IPS-NIHi11 (cell line): ENCODE measurements at regions not wholly inside any gene's neighbourhood (a gene's known extent, or its start where the extent isn't known, plus 50 kb on each side); places are given as distances from the start of the nearest gene placed in this dataset.

Source experiments
- DNase-seq: peaks from one replicate; pipeline ENCODE4 v3.0.0; 2012; ENCODE audit warnings: mixed read lengths, low spot score

- DNase-seq = no peak
Observed at GRCh38 chr6:160899671-160900430, 91.7 kb upstream of the MAP3K4 start.

GRCh38 chr6:160911949-160912348 lies 79.6 kb upstream of the MAP3K4 start:
- no peak for DNase-seq

DNA sequence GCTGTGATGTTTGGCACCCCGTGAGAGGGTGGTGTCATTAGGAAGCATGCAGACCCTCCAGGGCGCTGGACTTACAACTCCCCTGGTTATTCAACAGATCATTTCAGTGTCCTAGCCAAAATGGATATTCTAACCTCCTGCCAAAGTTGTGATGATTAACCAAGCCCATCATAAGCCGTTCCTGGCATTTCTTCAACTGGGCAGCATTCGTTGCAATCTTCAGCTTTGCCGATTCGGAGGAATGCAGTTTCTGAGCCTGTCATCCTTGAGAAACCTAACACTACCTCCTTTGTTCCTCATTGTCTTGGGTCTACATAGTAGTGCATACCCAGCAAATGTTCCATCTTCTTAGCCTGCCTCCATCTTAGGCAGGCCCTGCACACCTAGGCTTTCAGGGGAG lies 79.2 kb upstream of the MAP3K4 start:
- DNase-seq = no peak

GRCh38 chr6:160917572-160917971 lies 74.0 kb upstream of the MAP3K4 start:
- DNase-seq = no peak

GRCh38 chr6:160919723-160920440 lies 71.7 kb upstream of the MAP3K4 start:
- no peak for DNase-seq

DNA sequence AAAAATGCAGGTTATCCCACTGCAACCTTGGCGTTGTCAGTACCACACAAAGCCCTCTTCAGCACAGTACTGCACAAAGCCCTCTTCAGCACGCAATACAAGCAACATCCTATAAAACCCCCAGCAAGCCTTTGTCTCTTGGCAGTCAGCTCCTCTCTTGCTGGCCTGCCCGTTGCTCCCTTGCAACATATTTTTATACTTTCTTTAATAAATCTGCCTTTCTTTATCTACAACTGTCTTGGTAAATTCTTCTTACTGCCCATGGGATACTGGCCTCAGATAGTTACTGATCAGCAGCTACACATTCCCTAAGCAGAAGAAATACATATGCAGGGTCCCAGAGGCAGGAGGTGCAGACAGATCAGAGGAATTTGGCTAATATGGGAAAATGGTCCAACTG lies 70.5 kb upstream of the MAP3K4 start:
- DNase-seq = no peak

DNA sequence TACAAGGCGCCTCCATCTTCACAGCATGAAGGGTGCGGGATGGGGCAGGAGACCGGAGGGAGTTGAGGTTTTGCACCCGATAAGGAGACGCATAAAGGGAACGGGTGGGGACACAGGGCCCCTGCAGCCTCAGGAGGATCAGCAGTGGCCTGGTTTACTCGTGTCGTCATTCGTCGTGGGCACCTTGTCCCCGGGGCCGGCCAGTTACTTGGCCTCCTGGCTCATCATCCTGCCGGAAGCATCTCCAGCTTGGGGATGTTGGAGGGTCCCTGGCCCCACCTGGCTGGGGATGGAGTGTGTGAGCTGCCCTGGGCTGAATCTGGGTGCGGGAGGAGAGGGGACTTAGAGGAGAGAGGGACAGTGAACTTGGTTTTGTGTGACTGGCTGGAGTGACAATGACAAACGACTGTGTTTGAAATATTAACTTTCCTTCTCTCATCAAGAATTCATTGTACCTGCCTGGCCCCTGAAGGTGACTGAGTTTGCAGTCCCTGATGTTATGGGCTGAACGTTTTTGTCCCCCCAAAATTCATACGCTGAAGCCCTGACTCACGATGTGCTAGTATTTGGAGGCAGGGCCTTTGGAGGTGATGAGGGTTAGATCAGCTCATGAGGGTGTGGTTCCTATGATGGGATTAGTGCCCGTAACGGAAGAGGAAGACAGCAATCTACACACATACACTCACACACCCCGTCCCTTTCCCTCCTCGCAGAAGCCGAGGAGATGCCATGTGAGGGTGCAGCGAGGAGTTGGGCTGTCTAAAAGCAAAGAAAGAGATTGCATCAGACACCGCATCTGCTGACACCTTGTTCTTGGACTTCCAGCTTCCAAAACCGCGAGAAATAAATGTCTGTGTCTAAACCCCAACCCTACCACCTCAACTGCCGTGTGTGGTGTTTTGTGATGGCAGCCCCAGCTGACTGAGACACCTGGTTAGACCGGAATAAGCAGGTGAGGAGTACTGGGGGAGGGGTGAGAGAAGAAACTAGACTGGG lies 65.0 kb upstream of the MAP3K4 start:
- DNase-seq = no peak

DNA sequence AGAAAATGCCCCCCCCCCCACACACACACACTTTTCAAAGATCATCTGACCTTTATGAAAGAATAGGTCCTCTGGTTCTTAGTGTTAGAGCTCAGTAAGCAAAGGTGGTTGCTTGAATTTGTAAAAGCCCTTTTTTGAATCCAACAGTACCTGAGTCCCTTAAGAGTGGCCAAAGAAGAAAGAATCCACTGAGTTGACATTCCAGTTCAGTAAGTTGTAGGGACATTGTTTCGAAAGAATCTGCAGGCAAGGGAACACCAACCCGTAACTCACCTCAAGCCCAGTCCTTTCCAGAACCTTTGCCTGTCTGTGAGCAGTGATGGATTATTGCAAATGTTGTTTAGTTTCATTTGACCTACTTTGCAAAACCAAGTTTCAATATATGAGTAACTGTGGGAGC lies 64.2 kb upstream of the MAP3K4 start:
- no peak for DNase-seq

DNA sequence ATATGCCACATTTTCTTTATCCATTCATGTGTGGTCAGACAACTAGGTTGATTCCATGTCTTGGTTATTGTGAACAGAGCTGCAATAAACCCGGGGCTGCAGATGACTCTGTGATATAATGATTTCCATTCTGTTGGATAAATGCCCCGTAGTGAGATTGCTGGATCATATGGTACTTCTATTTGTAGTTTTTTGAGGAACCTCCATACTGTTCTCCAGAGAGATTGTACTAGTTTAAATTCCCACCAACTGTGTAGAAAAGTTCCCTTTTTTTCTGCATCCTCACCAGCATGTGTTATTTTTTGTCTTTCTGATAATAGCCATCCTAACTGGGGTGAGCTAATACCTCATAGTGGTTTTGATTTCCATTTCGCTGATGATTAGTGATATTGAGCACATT lies 62.2 kb upstream of the MAP3K4 start:
- DNase-seq = no peak

- no peak for DNase-seq
Observed at GRCh38 chr6:160929831-160930230, 61.7 kb upstream of the MAP3K4 start.

GRCh38 chr6:160930547-160931377 lies 60.8 kb upstream of the MAP3K4 start:
- DNase-seq = peak; percentile 96

- no peak for DNase-seq
Observed at GRCh38 chr6:160931378-160932310, 59.9 kb upstream of the MAP3K4 start.

DNA sequence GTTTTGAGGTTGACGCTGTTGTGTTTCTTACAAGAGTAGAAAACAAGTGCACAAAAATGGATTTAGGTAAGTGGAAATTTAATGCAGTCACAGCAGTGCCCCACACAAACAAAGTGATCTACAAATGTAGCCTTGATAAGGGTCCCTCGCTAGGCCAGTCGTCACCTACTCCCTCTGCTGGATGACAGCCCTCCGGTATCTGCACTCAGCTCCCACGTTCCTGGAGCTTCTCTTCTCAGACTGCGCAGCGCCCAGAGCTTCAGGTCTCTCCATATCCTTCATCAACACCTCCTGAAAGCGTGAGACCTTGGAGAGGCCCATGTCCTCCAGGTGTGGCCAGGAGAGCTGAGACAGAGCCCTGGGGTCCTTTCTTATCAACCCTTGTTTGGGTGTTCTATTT lies 58.3 kb upstream of the MAP3K4 start:
- DNase-seq = peak; percentile 38

GRCh38 chr6:160934157-160934556 lies 57.4 kb upstream of the MAP3K4 start:
- DNase-seq = no peak

DNA sequence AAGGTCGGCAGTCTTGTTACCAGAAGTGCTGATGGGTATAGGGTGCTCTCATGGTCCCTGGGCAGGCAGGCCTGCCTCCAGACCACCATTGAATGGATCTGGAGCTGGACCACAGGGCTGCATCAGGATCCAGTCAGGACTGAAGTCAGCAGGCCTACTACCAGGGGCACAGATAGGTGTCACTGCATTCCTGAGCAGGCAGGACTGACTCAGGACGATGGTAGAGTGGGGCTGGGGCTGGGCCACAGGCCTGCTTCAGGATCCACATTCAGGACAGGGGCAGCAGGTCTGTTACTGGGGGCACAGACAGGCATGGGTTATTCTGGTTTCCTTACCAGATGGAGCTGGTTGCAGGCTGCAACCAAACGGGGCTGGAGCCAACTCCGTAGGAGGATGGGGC lies 51.4 kb upstream of the MAP3K4 start:
- no peak for DNase-seq
